ENCODE measurements at regions not wholly inside any gene's neighbourhood (a gene's known extent, or its start where the extent isn't known, plus 50 kb on each side); places are given as distances from the start of the nearest gene placed in this dataset.
A peak's percentile ranks its signal among the peaks of the same experiment; 100 is the strongest.

GRCh38 chr6:55958790-55959189 lies 83.4 kb upstream of the BMP5 start:
- intact Hi-C loops (cut with DNase I): no loop called here
- H3K4me3 ChIP-seq: no peak overlapping the region
- H3K4me1 ChIP-seq (ENCODE audit: insufficient read depth): no peaks in the 10 kb centered on the region
- WGBS, 3 donors: 85 to 88% (median 86%) methylated on average over 1 of the region's 1 CpG
- H3K27ac ChIP-seq: no peak overlapping the region
- TF ChIP-seq EP300 (IDR thresholded peaks at IDR 0.05) (no peak), POLR2A (IDR thresholded peaks at IDR 0.05) (no peak)
- TF ChIP-seq, protein P1, sequence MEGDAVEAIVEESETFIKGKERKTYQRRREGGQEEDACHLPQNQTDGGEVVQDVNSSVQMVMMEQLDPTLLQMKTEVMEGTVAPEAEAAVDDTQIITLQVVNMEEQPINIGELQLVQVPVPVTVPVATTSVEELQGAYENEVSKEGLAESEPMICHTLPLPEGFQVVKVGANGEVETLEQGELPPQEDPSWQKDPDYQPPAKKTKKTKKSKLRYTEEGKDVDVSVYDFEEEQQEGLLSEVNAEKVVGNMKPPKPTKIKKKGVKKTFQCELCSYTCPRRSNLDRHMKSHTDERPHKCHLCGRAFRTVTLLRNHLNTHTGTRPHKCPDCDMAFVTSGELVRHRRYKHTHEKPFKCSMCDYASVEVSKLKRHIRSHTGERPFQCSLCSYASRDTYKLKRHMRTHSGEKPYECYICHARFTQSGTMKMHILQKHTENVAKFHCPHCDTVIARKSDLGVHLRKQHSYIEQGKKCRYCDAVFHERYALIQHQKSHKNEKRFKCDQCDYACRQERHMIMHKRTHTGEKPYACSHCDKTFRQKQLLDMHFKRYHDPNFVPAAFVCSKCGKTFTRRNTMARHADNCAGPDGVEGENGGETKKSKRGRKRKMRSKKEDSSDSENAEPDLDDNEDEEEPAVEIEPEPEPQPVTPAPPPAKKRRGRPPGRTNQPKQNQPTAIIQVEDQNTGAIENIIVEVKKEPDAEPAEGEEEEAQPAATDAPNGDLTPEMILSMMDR (IDR thresholded peaks at IDR 0.05): no peak
- H3K9me3 ChIP-seq: no peaks in the 10 kb centered on the region
- no peaks in the 10 kb centered on the region for H3K27me3 ChIP-seq
- H3K36me3 ChIP-seq: no peaks in the 10 kb centered on the region
- DNase-seq: no peak

DNA sequence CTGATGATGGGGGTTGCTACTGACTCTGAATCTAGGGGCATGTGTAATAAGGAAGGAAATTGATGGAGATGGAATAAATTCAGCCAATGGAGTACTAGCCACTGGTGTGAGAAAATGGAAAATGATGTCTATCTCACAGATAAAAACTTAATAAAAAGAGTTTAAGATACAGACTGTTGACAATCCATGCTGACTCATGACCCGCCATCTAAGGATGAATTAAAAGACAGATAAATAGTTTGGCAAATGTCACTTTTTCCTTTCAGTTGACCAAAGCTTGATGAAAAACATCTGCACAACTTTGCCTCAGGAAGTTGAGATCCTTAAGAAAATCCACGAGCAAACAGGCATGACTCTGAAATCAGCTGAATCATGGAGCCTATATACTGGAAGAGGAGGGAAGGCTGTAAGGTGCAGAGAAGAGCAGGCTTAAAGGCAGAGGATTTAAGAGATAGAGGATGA lies 82.6 kb upstream of the BMP5 start:
- no peak for TF ChIP-seq POLR2A (IDR thresholded peaks at IDR 0.05)
- TF ChIP-seq, protein P1 (IDR thresholded peaks at IDR 0.05): no peak
- no peak for TF ChIP-seq EP300 (IDR thresholded peaks at IDR 0.05)
- WGBS, 3 donors: 52 to 68% (median 59%) methylated on average over 2 of the region's 2 CpGs
- no peaks in the 10 kb centered on the region for H3K9me3 ChIP-seq
- intact Hi-C loops (cut with DNase I): no loop called here
- no peak overlapping the region for H3K27ac ChIP-seq
- no peaks in the 10 kb centered on the region for H3K4me1 ChIP-seq (ENCODE audit: insufficient read depth)
- DNase-seq: no peak
- no peaks in the 10 kb centered on the region for H3K27me3 ChIP-seq
- H3K36me3 ChIP-seq: no peaks in the 10 kb centered on the region
- H3K4me3 ChIP-seq: no peak overlapping the region

- intact Hi-C loops (cut with DNase I): no loop called here
- no peak for DNase-seq
- Histone ChIP-seq H3K9me3 (no peaks in the 10 kb centered on the region), H3K4me1 (ENCODE audit: insufficient read depth) (no peaks in the 10 kb centered on the region), H3K4me3 (no peak overlapping the region), H3K36me3 (no peaks in the 10 kb centered on the region), H3K27me3 (no peaks in the 10 kb centered on the region), H3K27ac (no peak overlapping the region)
- no peak for TF ChIP-seq POLR2A (IDR thresholded peaks at IDR 0.05)
- no peak for TF ChIP-seq EP300 (IDR thresholded peaks at IDR 0.05)
- TF ChIP-seq, protein P1 (IDR thresholded peaks at IDR 0.05): no peak
- 77 to 90% (median 83%) methylated on average over 1 of the region's 1 CpG for WGBS, 3 donors
Measured at GRCh38 chr6:55955684-55956083, 80.3 kb upstream of the BMP5 start.

GRCh38 chr6:55954436-55954835 lies 79.0 kb upstream of the BMP5 start:
- DNase-seq: no peak
- H3K4me1 ChIP-seq (ENCODE audit: insufficient read depth): no peaks in the 10 kb centered on the region
- TF ChIP-seq, protein P1 (IDR thresholded peaks at IDR 0.05): no peak
- TF ChIP-seq POLR2A (IDR thresholded peaks at IDR 0.05): no peak
- intact Hi-C loops (cut with DNase I): no loop called here
- no peaks in the 10 kb centered on the region for H3K9me3 ChIP-seq
- no peak overlapping the region for H3K27ac ChIP-seq
- no peak overlapping the region for H3K4me3 ChIP-seq
- H3K36me3 ChIP-seq: no peaks in the 10 kb centered on the region
- no peaks in the 10 kb centered on the region for H3K27me3 ChIP-seq

DNA sequence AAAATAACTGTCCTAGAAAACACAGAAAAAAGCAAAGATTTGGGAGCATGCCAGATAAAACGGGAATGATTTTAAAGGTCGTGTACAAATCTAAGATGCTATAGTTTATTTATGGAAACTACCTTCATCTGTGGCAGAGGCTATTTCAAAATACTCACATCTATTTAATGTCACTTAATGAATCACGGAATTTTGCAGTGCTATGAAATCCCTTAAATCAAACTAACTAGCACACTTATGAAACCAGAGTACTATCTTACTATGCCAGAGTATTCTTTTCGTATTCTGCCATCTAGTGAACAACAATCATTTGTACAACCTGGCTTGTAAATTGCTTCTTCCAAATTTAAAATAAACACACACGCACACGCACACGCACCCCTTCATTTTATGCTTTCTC lies 77.9 kb upstream of the BMP5 start:
- TF ChIP-seq EP300 (IDR thresholded peaks at IDR 0.05) (no peak), POLR2A (IDR thresholded peaks at IDR 0.05) (no peak)
- TF ChIP-seq, protein P1 (IDR thresholded peaks at IDR 0.05): peak in 1 of 3 donors; percentile 13
- DNase-seq: no peak
- Histone ChIP-seq H3K27ac (no peak overlapping the region), H3K9me3 (no peaks in the 10 kb centered on the region), H3K27me3 (no peaks in the 10 kb centered on the region), H3K36me3 (no peaks in the 10 kb centered on the region), H3K4me3 (no peak overlapping the region), H3K4me1 (ENCODE audit: insufficient read depth) (no peaks in the 10 kb centered on the region)
- intact Hi-C loops (cut with DNase I): no loop called here
- 2 to 11% (median 7%) methylated on average over 7 of the region's 7 CpGs for WGBS, 3 donors
